ENCODE measurements at regions not wholly inside any gene's neighbourhood (a gene's known extent, or its start where the extent isn't known, plus 50 kb on each side); places are given as distances from the start of the nearest gene placed in this dataset.

GRCh38 chr10:36200577-36200976 is 558.5 kb upstream of the FZD8 start:
- TF ChIP-seq, protein P1, sequence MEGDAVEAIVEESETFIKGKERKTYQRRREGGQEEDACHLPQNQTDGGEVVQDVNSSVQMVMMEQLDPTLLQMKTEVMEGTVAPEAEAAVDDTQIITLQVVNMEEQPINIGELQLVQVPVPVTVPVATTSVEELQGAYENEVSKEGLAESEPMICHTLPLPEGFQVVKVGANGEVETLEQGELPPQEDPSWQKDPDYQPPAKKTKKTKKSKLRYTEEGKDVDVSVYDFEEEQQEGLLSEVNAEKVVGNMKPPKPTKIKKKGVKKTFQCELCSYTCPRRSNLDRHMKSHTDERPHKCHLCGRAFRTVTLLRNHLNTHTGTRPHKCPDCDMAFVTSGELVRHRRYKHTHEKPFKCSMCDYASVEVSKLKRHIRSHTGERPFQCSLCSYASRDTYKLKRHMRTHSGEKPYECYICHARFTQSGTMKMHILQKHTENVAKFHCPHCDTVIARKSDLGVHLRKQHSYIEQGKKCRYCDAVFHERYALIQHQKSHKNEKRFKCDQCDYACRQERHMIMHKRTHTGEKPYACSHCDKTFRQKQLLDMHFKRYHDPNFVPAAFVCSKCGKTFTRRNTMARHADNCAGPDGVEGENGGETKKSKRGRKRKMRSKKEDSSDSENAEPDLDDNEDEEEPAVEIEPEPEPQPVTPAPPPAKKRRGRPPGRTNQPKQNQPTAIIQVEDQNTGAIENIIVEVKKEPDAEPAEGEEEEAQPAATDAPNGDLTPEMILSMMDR (IDR thresholded peaks at IDR 0.05), result no peak
- Histone ChIP-seq H3K4me1 (no peaks in the 10 kb centered on the region), H3K9me3 (no peaks in the 10 kb centered on the region), H3K27ac (no peak overlapping the region), H3K27me3 (no peaks in the 10 kb centered on the region), H3K4me3 (no peak overlapping the region), H3K36me3 (no peaks in the 10 kb centered on the region)
- no peak for DNase-seq (ENCODE audit: low spot score)

DNA sequence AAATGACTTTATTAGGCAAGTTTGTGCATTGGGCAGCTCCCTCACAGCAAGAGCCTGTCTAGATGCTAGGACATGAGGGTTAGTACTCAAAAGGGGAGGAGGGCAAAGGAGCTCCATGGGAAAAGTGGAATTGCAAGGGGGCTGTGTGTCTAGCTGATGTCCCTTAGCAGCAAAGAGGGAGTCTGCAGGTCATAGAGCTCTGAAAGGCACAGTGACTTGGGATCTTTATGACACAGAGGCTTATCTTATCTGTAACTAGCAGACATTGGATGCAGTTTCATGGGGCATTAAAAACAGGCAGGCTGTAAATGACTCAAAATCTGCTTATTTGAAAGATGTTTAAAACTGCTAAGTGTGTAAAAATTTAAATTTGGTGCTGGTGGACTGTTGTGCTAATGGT is 556.2 kb upstream of the FZD8 start:
- H3K4me3 ChIP-seq, result no peak overlapping the region
- no peaks in the 10 kb centered on the region for H3K4me1 ChIP-seq
- H3K27ac ChIP-seq, result no peak overlapping the region
- no peaks in the 10 kb centered on the region for H3K36me3 ChIP-seq
- H3K27me3 ChIP-seq, result no peaks in the 10 kb centered on the region
- H3K9me3 ChIP-seq, result no peaks in the 10 kb centered on the region
- DNase-seq (ENCODE audit: low spot score), result no peak
- TF ChIP-seq, protein P1 (IDR thresholded peaks at IDR 0.05), result no peak

- Histone ChIP-seq H3K4me3 (no peak overlapping the region), H3K4me1 (no peaks in the 10 kb centered on the region), H3K9me3 (peaks cover 10 to 24% of the 10 kb centered on the region in 2 donors), H3K27me3 (no peaks in the 10 kb centered on the region), H3K27ac (no peak overlapping the region), H3K36me3 (no peaks in the 10 kb centered on the region)
- DNase-seq (ENCODE audit: low spot score), result no peak
- TF ChIP-seq, protein P1 (IDR thresholded peaks at IDR 0.05), result no peak
These were observed 553.3 kb upstream of the FZD8 start for GRCh38 chr10:36195364-36195763.

- H3K27me3 ChIP-seq, result no peaks in the 10 kb centered on the region
- no peak overlapping the region for H3K27ac ChIP-seq
- TF ChIP-seq, protein P1 (IDR thresholded peaks at IDR 0.05), result no peak
- DNase-seq (ENCODE audit: low spot score), result no peak
- no peak overlapping the region for H3K4me3 ChIP-seq
- peaks cover 10 to 26% of the 10 kb centered on the region in 2 donors for H3K9me3 ChIP-seq
- no peaks in the 10 kb centered on the region for H3K4me1 ChIP-seq
- no peaks in the 10 kb centered on the region for H3K36me3 ChIP-seq
These were observed 552.2 kb upstream of the FZD8 start for GRCh38 chr10:36194276-36194675.

DNA sequence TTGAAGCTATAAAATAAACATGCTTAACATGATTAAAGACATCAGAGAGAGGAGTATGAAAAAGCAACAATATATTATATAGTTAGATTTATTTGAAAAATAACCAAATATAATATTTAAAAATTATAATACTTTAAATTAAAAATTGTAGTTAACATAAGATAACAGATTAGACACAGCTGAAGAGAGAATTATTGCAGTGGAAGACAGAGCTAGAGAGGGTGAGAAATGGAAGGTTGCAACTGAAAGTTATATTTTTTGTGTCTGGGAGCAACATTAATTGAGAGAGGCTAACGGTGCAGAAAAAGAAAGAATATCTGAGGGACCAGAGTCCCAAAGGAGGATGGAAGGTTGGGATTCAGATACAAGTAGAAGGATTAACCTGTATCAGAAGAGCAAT is 548.9 kb upstream of the FZD8 start:
- Histone ChIP-seq H3K27ac (no peak overlapping the region), H3K4me1 (peaks cover 2 to 4% of the 10 kb centered on the region in 2 donors), H3K27me3 (no peaks in the 10 kb centered on the region), H3K4me3 (no peak overlapping the region), H3K9me3 (peaks cover 10 to 26% of the 10 kb centered on the region in 2 donors), H3K36me3 (no peaks in the 10 kb centered on the region)
- no peak for DNase-seq (ENCODE audit: low spot score)
- TF ChIP-seq, protein P1 (IDR thresholded peaks at IDR 0.05), result no peak

- Histone ChIP-seq H3K4me1 (peaks cover 2 to 4% of the 10 kb centered on the region in 2 donors), H3K4me3 (no peak overlapping the region), H3K27me3 (no peaks in the 10 kb centered on the region), H3K27ac (peak overlapping the region in 1 of 2 donors; percentile 62), H3K9me3 (peaks cover 10 to 26% of the 10 kb centered on the region in 2 donors), H3K36me3 (no peaks in the 10 kb centered on the region)
- no peak for DNase-seq (ENCODE audit: low spot score)
- TF ChIP-seq, protein P1 (IDR thresholded peaks at IDR 0.05), result no peak
These were observed 546.4 kb upstream of the FZD8 start for GRCh38 chr10:36188461-36188860.

All from right atrium auricular region (tissue), 2 donors.